ENCODE measurements at regions not wholly inside any gene's neighbourhood (a gene's known extent, or its start where the extent isn't known, plus 50 kb on each side); places are given as distances from the start of the nearest gene placed in this dataset.

GRCh38 chr2:173854141-173854540 is 111.0 kb downstream of the SP3 start:
- Mint-ChIP-seq H3K4me3 (no peak overlapping the region), H3K9me3 (no peaks in the 10 kb centered on the region), H3K36me3 (ENCODE audit: low read depth) (no peaks in the 10 kb centered on the region), H3K4me1 (ENCODE audit: low read depth) (peaks cover 5% of the 10 kb centered on the region), H3K27me3 (ENCODE audit: low read depth) (peaks cover 9% of the 10 kb centered on the region), H3K27ac (no peak overlapping the region)
- intact Hi-C loops (cut with micrococcal nuclease) = no loop called here
- no peak for DNase-seq
- CTCF ChIA-PET = interaction anchor here (0.6 kb wide), 1 partner anchor 33 kb away, joined by 3 read pairs; no protein-coding TSS in a partner anchor

- Mint-ChIP-seq H3K36me3 (ENCODE audit: low read depth) (no peaks in the 10 kb centered on the region), H3K4me3 (no peak overlapping the region), H3K9me3 (no peaks in the 10 kb centered on the region), H3K27ac (no peak overlapping the region), H3K4me1 (ENCODE audit: low read depth) (peaks cover 5% of the 10 kb centered on the region), H3K27me3 (ENCODE audit: low read depth) (peaks cover 7% of the 10 kb centered on the region)
- DNase-seq = no peak
- CTCF ChIA-PET = no interaction called here
- intact Hi-C loops (cut with micrococcal nuclease) = no loop called here
These were observed 110.3 kb downstream of the SP3 start for GRCh38 chr2:173854840-173855239.

- no peaks in the 10 kb centered on the region for H3K36me3 Mint-ChIP-seq (ENCODE audit: low read depth)
- H3K27ac Mint-ChIP-seq = no peak overlapping the region
- no peak overlapping the region for H3K4me3 Mint-ChIP-seq
- peaks cover 9% of the 10 kb centered on the region for H3K27me3 Mint-ChIP-seq (ENCODE audit: low read depth)
- DNase-seq = no peak
- no peaks in the 10 kb centered on the region for H3K9me3 Mint-ChIP-seq
- intact Hi-C loops (cut with micrococcal nuclease) = no loop called here
- peaks cover 5% of the 10 kb centered on the region for H3K4me1 Mint-ChIP-seq (ENCODE audit: low read depth)
- CTCF ChIA-PET = interaction anchor here (0.7 kb wide), 1 partner anchor 185 kb away, joined by 3 read pairs; no protein-coding TSS in a partner anchor
These were observed 109.5 kb downstream of the SP3 start for GRCh38 chr2:173855661-173856060.
